PC-3 (cell line): ENCODE measurements at regions not wholly inside any gene's neighbourhood (a gene's known extent, or its start where the extent isn't known, plus 50 kb on each side); places are given as distances from the start of the nearest gene placed in this dataset.
"Not testable (repeated sequence)": the region's sequence is repeated elsewhere in the genome, so short reads cannot be mapped to it uniquely, and the experiment has no call there.

ENCODE experiments used
- ATAC-seq: fragments of 200-7000 bp; cut with Tn5 transposase; 2 replicates; pipeline ENCODE4 v1.9.1; 2020; ENCODE audit warnings: mild to moderate bottlenecking, moderate library complexity
- BruUV-seq: library from RNA; stranded (reverse); fragments of 400-500 nt; replicated peaks from 2 replicates; lab custom pipeline; 2021; lab: Mats Ljungman, UMichigan
- CTCF ChIA-PET: fragments of 300-600 bp; sonication (Branson Sonifier 250); formaldehyde crosslinking; loops from one replicate; lab custom pipeline; 2022; ENCODE audit warnings: antibody characterized with exemption; lab: Charles Lee
- POLR2A ChIA-PET: fragments of 300-600 bp; sonication (Branson Sonifier 250); formaldehyde crosslinking; loops from one replicate; lab custom pipeline; 2022; ENCODE audit warnings: antibody characterized with exemption; ENCODE audit not compliant: unreplicated experiment; lab: Charles Lee
- DNase-seq: peaks from one replicate; pipeline ENCODE4 v3.0.0-alpha.2; 2015
- H2AFZ ChIP-seq: fragments of 300-600 bp; sonication (generic); 2 replicates; pipeline ENCODE4 v1.6.0; 2016; ENCODE audit warnings: antibody characterized with exemption, low read length
- H3F3A ChIP-seq: fragments of 300-600 bp; sonication (generic); one replicate; pipeline ENCODE4 v1.6.0; 2017; ENCODE audit warnings: antibody characterized with exemption, low read length, control low read depth, mild to moderate bottlenecking; ENCODE audit not compliant: unreplicated experiment
- H3K27ac ChIP-seq: fragments of 300-600 bp; sonication (generic); 2 replicates; pipeline ENCODE4 v1.5.1; 2016; ENCODE audit warnings: mild to moderate bottlenecking, low read length
- H3K27me3 ChIP-seq: fragments of 300-600 bp; sonication (generic); 2 replicates; pipeline ENCODE4 v1.6.1; 2016; ENCODE audit warnings: low read length, mixed read lengths
- H3K36me3 ChIP-seq: fragments of 300-600 bp; sonication (generic); 2 replicates; pipeline ENCODE4 v1.6.1; 2016; ENCODE audit warnings: low read depth, mixed run types, low read length, mixed read lengths
- H3K4me1 ChIP-seq: fragments of 300-600 bp; sonication (generic); 2 replicates; pipeline ENCODE4 v1.5.1; 2016; ENCODE audit warnings: low read length; ENCODE audit not compliant: insufficient read depth
- H3K4me2 ChIP-seq: fragments of 300-600 bp; sonication (generic); 2 replicates; pipeline ENCODE4 v1.6.0; 2016; ENCODE audit warnings: low read length
- H3K4me3 ChIP-seq: fragments of 300-600 bp; sonication (generic); 2 replicates; pipeline ENCODE4 v1.5.1; 2016; ENCODE audit warnings: mild to moderate bottlenecking, low read length, mixed read lengths
- H3K79me2 ChIP-seq: fragments of 300-600 bp; sonication (generic); 2 replicates; pipeline ENCODE4 v1.6.1; 2017; ENCODE audit warnings: low read length, mixed read lengths
- H3K9ac ChIP-seq: fragments of 300-600 bp; sonication (generic); 2 replicates; pipeline ENCODE4 v1.6.0; 2016; ENCODE audit warnings: mild to moderate bottlenecking, low read length
- H3K9me2 ChIP-seq: fragments of 300-600 bp; sonication (generic); replicated peaks from 2 replicates; pipeline ENCODE4 v1.6.1; 2016; ENCODE audit warnings: mixed run types, low read length, mixed read lengths
- H3K9me3 ChIP-seq: fragments of 300-600 bp; sonication (generic); 2 replicates; pipeline ENCODE4 v1.6.1; 2016; ENCODE audit warnings: low read length, mixed read lengths
- H4K20me1 ChIP-seq: fragments of 300-600 bp; sonication (generic); 2 replicates; pipeline ENCODE4 v1.6.1; 2016; ENCODE audit warnings: low read length, mixed read lengths
- EZH2 ChIP-seq: fragments of 300-600 bp; sonication (generic); IDR thresholded peaks from one replicate; pipeline ENCODE4 v1.6.1; 2017; ENCODE audit warnings: antibody characterized with exemption, mild to moderate bottlenecking, low read length; ENCODE audit not compliant: unreplicated experiment
- EZH2phosphoT487 ChIP-seq: fragments of 300-600 bp; sonication (generic); IDR thresholded peaks from 2 replicates; pipeline ENCODE4 v1.6.1; 2018; ENCODE audit warnings: mild to moderate bottlenecking, antibody characterized with exemption, low read length, borderline replicate concordance
- intact Hi-C: fragments of 100-400 bp; cut with micrococcal nuclease; formaldehyde crosslinking; loops from 2 replicates; pipeline ENCODE4 v1.9.0; 2023
- TF ChIP-seq, protein P1 (sequence below): fragments of 300-600 bp; sonication (generic); conservative IDR thresholded peaks from 2 replicates; pipeline ENCODE4 v1.5.1; 2017; ENCODE audit warnings: antibody characterized with exemption, low read depth, mild to moderate bottlenecking, low read length

DNA sequence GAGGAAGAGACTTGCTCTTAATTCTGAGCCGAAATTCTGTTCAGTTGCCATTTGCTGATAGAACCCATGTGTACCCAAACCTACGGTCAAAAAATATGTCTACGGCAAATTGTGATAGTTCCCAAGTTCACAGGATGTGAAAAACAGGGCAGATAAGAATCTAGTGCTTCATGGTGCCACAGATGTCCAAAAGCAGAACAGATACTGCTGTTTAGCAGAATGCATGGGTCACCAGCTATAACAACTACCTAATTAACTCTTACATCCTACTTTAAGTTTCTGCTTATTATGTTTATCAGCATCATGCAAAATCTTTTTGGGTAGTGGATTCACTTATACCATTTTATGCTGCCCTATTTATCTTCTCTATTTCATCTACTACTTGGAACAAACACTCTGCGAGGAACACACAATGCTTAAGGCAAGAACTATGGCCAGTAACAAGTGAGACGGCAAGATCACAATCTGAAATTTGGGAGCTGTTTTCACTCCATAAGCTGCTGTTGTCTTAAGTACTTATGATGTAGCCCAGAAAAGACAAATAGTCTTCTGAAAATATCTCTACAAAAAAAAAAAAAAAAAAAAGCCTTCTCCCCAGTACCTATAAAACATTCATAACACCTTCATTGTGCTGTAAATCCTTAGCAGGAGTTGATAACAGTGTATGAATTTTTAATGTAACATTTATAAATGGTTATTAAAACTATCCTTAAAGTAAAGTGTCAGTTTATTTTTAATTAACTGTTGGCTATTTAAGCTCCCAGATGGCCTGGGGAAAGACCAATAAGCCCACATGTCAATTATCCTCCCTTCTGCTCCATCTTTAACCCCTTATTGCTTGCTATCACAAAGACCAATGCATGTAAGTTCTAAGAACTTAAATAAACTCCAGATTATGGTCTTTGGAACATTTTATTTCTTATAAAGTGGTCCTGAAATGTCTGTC, 232.3 kb downstream of the TLR4 start:
- Histone ChIP-seq H3K4me3 (no peak overlapping the region), H3F3A (no peaks in the 10 kb centered on the region), H3K9me3 (no peaks in the 10 kb centered on the region), H3K4me1 (no peaks in the 10 kb centered on the region), H3K79me2 (no peaks in the 10 kb centered on the region), H2AFZ (no peak overlapping the region), H3K9ac (no peak overlapping the region), H4K20me1 (no peaks in the 10 kb centered on the region), H3K27ac (no peak overlapping the region), H3K27me3 (no peaks in the 10 kb centered on the region), H3K36me3 (no peaks in the 10 kb centered on the region), H3K4me2 (no peak overlapping the region), H3K9me2 (no peaks in the 10 kb centered on the region)
- no peak for TF ChIP-seq EZH2
- ATAC-seq (no peak), DNase-seq (no peak)
- intact Hi-C loops, result no loop called here
- ChIA-PET POLR2A (no interaction called here), CTCF (no interaction called here)
- no TSS peak for BruUV-seq

DNA sequence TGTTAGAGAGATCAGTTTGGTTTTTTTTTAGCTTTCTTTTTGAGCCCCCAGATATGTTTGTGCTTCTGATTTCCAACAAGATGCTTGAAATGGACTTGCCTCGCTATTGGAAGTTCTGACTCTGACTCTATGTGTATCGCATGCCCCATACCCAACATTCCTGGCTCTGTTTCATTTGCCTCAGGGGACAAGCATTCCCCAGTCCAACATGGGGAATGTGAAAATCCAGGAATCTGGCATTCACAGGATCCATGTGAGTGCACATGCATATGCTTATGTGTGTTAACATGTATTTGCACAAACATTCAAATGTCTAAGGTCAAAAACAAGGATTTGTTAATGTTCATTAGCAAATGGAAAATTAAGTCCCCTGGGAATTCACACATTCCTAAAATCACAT, 233.9 kb downstream of the TLR4 start:
- H3K9me3 ChIP-seq, result no peaks in the 10 kb centered on the region
- H3K4me3 ChIP-seq, result no peak overlapping the region
- no peaks in the 10 kb centered on the region for H3K79me2 ChIP-seq
- H3K4me1 ChIP-seq, result no peaks in the 10 kb centered on the region
- H4K20me1 ChIP-seq, result no peaks in the 10 kb centered on the region
- H3K27me3 ChIP-seq, result no peaks in the 10 kb centered on the region
- H3K9ac ChIP-seq, result no peak overlapping the region
- no peaks in the 10 kb centered on the region for H3F3A ChIP-seq
- ATAC-seq, result no peak
- no peak overlapping the region for H3K27ac ChIP-seq
- no TSS peak for BruUV-seq
- no peaks in the 10 kb centered on the region for H3K36me3 ChIP-seq
- no peak for DNase-seq
- no peak overlapping the region for H3K4me2 ChIP-seq
- H2AFZ ChIP-seq, result no peak overlapping the region
- TF ChIP-seq EZH2, result no peak
- TF ChIP-seq, protein P1, sequence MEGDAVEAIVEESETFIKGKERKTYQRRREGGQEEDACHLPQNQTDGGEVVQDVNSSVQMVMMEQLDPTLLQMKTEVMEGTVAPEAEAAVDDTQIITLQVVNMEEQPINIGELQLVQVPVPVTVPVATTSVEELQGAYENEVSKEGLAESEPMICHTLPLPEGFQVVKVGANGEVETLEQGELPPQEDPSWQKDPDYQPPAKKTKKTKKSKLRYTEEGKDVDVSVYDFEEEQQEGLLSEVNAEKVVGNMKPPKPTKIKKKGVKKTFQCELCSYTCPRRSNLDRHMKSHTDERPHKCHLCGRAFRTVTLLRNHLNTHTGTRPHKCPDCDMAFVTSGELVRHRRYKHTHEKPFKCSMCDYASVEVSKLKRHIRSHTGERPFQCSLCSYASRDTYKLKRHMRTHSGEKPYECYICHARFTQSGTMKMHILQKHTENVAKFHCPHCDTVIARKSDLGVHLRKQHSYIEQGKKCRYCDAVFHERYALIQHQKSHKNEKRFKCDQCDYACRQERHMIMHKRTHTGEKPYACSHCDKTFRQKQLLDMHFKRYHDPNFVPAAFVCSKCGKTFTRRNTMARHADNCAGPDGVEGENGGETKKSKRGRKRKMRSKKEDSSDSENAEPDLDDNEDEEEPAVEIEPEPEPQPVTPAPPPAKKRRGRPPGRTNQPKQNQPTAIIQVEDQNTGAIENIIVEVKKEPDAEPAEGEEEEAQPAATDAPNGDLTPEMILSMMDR, result no peak
- no peak for TF ChIP-seq EZH2phosphoT487
- CTCF ChIA-PET, result no interaction called here
- intact Hi-C loops, result no loop called here
- POLR2A ChIA-PET, result no interaction called here
- H3K9me2 ChIP-seq, result no peaks in the 10 kb centered on the region

DNA sequence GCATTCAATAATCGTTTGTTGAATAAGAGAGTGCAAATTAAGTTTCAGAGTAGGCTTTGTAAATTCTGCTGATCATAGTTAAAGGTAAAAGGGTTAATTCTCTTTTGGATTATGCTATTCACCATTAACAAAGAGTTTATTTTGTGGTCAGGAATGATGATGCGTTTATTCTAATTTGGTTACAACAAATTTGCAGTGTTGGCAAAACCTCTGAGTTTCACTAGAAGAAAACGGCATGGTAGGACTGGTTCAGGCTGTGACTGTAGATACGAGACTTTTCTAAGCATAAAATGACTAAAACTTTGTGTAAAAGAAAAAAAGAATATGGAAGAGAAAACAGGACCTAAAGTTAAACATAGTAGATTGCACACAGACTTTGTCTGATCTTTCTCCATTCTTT, 234.7 kb downstream of the TLR4 start:
- no peaks in the 10 kb centered on the region for H3K4me1 ChIP-seq
- no peaks in the 10 kb centered on the region for H3K9me3 ChIP-seq
- POLR2A ChIA-PET, result no interaction called here
- ATAC-seq, result no peak
- H4K20me1 ChIP-seq, result no peaks in the 10 kb centered on the region
- TF ChIP-seq EZH2phosphoT487, result no peak
- no peak for TF ChIP-seq EZH2
- TF ChIP-seq, protein P1, result no peak
- H3K36me3 ChIP-seq, result no peaks in the 10 kb centered on the region
- no TSS peak for BruUV-seq
- H3K79me2 ChIP-seq, result no peaks in the 10 kb centered on the region
- intact Hi-C loops, result no loop called here
- no peaks in the 10 kb centered on the region for H3K9me2 ChIP-seq
- CTCF ChIA-PET, result no interaction called here
- H3K27ac ChIP-seq, result no peak overlapping the region
- no peak for DNase-seq
- H3F3A ChIP-seq, result no peaks in the 10 kb centered on the region
- H3K9ac ChIP-seq, result no peak overlapping the region
- no peak overlapping the region for H3K4me3 ChIP-seq
- H3K27me3 ChIP-seq, result no peaks in the 10 kb centered on the region
- no peak overlapping the region for H3K4me2 ChIP-seq
- H2AFZ ChIP-seq, result no peak overlapping the region

DNA sequence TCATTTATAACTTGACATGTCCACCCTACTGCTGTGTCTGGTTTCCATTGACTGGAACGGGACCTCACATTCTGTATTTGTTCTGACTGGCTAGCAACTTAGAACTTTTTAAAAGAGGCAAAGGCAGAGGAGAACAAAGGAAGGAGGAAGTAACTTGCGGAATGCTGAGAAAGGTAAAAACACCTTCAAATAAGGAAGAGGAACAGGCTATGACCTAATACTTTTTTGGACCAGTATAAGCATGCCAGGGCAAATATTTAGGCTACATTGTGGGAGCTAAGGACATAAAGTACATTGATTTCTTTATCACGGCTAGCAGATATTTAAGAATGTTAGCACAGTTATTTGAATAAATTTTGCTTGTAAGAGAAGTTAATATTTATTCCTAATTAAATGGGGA, 240.5 kb downstream of the TLR4 start:
- not testable (repeated sequence) for H3K79me2 ChIP-seq, BruUV-seq

More for the DNA sequence above, 240.5 kb downstream of the TLR4 start:
- H3K9ac ChIP-seq, H3K36me3 ChIP-seq, H3K9me2 ChIP-seq, ATAC-seq, H3K4me1 ChIP-seq, H3K27me3 ChIP-seq, intact Hi-C loops, H3K9me3 ChIP-seq, H2AFZ ChIP-seq, H3K4me3 ChIP-seq, POLR2A ChIA-PET, CTCF ChIA-PET, H4K20me1 ChIP-seq, H3K4me2 ChIP-seq, DNase-seq, H3F3A ChIP-seq, H3K27ac ChIP-seq: not testable (repeated sequence)
